ENCODE measurements at regions not wholly inside any gene's neighbourhood (a gene's known extent, or its start where the extent isn't known, plus 50 kb on each side); places are given as distances from the start of the nearest gene placed in this dataset.

DNA sequence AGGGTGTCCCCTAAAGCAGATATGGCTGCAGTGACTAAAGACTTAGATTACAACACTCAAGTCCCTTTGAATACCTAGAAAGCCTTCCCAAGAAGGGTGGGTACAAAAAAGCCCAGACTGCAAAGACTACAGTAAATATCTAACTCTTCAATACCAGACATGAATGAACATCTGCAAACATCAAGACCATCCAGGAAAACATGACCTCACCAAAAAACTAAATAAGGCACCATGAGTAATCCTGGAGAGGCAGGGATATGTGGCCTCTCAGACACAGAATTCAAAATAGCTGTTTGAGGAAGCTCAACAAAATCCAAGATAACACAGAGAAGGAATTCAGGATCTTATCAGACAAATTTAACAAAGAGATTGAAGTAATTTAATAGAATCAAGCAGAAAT, 138.2 kb upstream of the OTOS start:
- DNase-seq (ENCODE audit: low read depth) = no peak

DNA sequence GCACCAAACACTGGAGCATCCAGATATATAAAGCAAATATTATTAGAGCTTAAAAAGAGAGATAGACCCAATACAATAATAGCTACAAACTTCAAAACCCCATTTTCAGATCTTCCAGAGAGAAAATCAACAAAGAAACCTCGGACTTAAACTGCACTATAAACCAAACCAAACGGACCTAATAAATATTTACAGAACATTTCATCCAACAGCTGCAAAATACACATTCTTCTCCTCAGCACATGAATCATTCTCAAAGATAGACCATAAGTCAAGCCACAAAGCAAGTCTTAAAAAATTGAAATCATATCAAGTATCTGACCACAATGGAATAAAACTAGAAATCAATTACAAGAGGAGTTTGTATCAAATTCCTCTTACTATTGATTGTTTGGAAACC, 140.2 kb upstream of the OTOS start:
- no peak overlapping the region for H3K4me3 ChIP-seq (ENCODE audit: control insufficient read depth, low read depth, low read length)
- TF ChIP-seq, protein P1, sequence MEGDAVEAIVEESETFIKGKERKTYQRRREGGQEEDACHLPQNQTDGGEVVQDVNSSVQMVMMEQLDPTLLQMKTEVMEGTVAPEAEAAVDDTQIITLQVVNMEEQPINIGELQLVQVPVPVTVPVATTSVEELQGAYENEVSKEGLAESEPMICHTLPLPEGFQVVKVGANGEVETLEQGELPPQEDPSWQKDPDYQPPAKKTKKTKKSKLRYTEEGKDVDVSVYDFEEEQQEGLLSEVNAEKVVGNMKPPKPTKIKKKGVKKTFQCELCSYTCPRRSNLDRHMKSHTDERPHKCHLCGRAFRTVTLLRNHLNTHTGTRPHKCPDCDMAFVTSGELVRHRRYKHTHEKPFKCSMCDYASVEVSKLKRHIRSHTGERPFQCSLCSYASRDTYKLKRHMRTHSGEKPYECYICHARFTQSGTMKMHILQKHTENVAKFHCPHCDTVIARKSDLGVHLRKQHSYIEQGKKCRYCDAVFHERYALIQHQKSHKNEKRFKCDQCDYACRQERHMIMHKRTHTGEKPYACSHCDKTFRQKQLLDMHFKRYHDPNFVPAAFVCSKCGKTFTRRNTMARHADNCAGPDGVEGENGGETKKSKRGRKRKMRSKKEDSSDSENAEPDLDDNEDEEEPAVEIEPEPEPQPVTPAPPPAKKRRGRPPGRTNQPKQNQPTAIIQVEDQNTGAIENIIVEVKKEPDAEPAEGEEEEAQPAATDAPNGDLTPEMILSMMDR (IDR thresholded peaks at IDR 0.05; ENCODE audit: control insufficient read depth, insufficient read depth, low read depth, low read length, missing control alignments) = no peak
- DNase-seq (ENCODE audit: low read depth) = no peak

More for the DNA sequence above, 138.2 kb upstream of the OTOS start:
- H3K4me3 ChIP-seq (ENCODE audit: control insufficient read depth, low read depth, low read length) = no peak overlapping the region
- TF ChIP-seq, protein P1 (IDR thresholded peaks at IDR 0.05; ENCODE audit: control insufficient read depth, insufficient read depth, low read depth, low read length, missing control alignments) = no peak

DNA sequence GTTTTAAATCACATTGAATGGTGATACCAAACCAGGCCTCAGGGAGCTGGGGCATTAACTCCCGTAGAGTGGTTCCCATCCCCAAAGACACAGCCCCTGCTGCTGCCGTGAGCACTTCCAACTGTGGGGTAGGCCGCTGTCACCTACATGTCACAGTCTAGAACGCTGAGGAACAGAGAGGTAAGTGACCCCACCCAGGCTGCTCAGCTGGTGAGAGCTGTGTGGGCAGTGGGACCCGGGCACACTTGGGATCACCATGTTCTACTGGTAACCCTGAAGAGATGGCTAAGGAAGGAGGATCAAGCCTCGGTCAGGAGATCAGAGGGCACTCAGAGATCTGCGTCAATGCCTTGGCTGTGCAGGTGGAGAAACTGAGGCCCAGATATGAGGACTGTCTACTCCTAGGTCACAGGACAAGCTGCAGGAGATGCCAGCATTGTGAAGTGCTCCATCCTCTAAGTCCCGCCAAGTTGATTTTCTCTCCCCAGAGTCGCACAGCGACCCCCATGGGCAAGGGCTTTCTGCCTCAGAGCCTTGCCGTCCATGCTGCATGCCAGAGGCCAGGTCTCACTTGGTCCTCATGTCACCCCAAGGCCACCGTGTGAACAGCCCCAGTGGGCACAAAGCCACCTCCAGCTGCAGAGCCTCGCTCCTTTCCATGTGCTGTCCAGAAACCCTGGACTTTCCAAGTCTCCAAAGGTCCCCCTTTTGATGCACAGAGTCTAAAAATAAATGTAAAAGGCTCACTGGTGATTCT, 144.2 kb upstream of the OTOS start:
- no peak for DNase-seq (ENCODE audit: low read depth)
- no peak overlapping the region for H3K4me3 ChIP-seq (ENCODE audit: control insufficient read depth, low read depth, low read length)
- TF ChIP-seq, protein P1 (IDR thresholded peaks at IDR 0.05; ENCODE audit: control insufficient read depth, insufficient read depth, low read depth, low read length, missing control alignments) = no peak

DNA sequence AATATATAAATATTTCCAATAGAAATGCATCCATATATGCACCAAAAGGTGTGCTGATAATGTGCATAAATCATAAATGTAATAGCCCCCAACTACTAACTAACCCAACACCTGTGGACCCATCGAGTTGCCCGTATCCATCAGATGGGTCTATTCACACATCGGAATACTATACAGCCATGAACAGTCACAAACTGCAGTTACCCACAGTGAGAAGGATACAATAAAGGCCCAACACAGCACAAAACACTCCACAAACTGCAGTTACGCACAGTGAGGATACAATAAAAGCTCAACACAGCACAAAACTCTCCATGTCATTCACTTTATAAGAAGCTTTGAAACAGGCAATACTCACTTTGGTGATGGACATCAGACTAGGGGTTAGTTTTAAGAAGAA, 145.3 kb upstream of the OTOS start:
- no peak overlapping the region for H3K4me3 ChIP-seq (ENCODE audit: control insufficient read depth, low read depth, low read length)
- DNase-seq (ENCODE audit: low read depth) = no peak
- TF ChIP-seq, protein P1 (IDR thresholded peaks at IDR 0.05; ENCODE audit: control insufficient read depth, insufficient read depth, low read depth, low read length, missing control alignments) = no peak

DNA sequence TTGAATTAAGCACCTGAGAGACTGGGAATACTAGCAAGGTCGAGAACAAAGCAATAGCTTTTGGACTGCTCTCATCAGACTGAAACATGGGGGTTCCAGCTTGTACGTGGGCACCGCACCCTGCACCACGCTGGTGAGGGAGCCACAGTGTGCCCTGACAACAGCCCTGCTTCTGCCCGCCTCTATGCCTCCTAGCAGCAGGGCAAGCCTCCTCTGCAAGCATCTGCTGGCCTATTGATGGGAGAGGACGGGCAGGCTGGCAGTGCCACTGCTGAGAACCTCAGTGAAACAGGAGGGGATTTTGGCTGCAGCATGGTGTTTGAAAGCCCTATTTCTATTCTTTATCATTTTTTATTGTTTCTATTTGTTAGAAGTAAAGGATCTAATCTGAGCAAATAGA, 146.1 kb upstream of the OTOS start:
- DNase-seq (ENCODE audit: low read depth) = no peak
- H3K4me3 ChIP-seq (ENCODE audit: control insufficient read depth, low read depth, low read length) = no peak overlapping the region
- TF ChIP-seq, protein P1 (IDR thresholded peaks at IDR 0.05; ENCODE audit: control insufficient read depth, insufficient read depth, low read depth, low read length, missing control alignments) = no peak

DNA sequence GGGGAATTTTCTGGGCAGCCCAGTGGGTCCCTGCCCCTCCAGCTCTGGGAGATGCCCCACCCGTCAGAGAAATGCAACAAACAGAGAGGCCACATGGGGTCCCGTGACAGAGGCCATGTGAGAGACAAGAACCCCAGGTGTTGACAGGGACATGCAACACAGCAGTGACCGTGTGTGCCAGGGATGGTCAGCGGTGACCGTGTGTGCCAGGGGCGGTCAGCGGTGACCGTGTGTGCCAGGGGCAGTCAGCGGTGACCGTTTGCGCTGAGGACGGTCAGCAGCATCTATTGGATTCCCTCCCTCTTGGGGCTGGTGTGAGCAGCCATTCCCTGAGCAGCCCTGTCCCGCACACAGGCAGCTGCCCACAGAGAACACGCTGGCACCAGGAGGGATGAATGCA, 146.6 kb upstream of the OTOS start:
- no peak overlapping the region for H3K4me3 ChIP-seq (ENCODE audit: control insufficient read depth, low read depth, low read length)
- TF ChIP-seq, protein P1 (IDR thresholded peaks at IDR 0.05; ENCODE audit: control insufficient read depth, insufficient read depth, low read depth, low read length, missing control alignments) = no peak
- DNase-seq (ENCODE audit: low read depth) = no peak

Data from AG09309 (cell line).